ENCODE measurements at regions not wholly inside any gene's neighbourhood (a gene's known extent, or its start where the extent isn't known, plus 50 kb on each side); places are given as distances from the start of the nearest gene placed in this dataset.

- TF ChIP-seq CTCF (conservative IDR thresholded peaks at IDR 0.05; ENCODE audit: low read length) (no peak), EZH2phosphoT487 (IDR thresholded peaks at IDR 0.05; ENCODE audit: borderline replicate concordance, low read depth, low read length) (no peak)
Measured at GRCh38 chr9:659286-659685, 182.2 kb upstream of the DMRT1 start.

Data from OCI-LY7 (cell line).